ENCODE measurements at regions not wholly inside any gene's neighbourhood (a gene's known extent, or its start where the extent isn't known, plus 50 kb on each side); places are given as distances from the start of the nearest gene placed in this dataset.

GRCh38 chr4:171601091-171601490 lies 212.1 kb upstream of the GALNTL6 start:
- TF ChIP-seq POLR2AphosphoS5 (IDR thresholded peaks at IDR 0.05) (no peak), CTCF (IDR thresholded peaks at IDR 0.05) (no peak)

Measured in breast epithelium (tissue), 3 donors.